ENCODE measurements at regions not wholly inside any gene's neighbourhood (a gene's known extent, or its start where the extent isn't known, plus 50 kb on each side); places are given as distances from the start of the nearest gene placed in this dataset.

- DNase-seq (ENCODE audit: low spot score) = no peak
Observed at GRCh38 chr2:104758199-104758620, 95.7 kb upstream of the POU3F3 start.

GRCh38 chr2:104762031-104762430 lies 91.9 kb upstream of the POU3F3 start:
- no peak for DNase-seq (ENCODE audit: low spot score)

- no peak for DNase-seq (ENCODE audit: low spot score)
Observed at GRCh38 chr2:104766683-104767082, 87.2 kb upstream of the POU3F3 start.

GRCh38 chr2:104768694-104769093 lies 85.2 kb upstream of the POU3F3 start:
- DNase-seq (ENCODE audit: low spot score) = no peak

- DNase-seq (ENCODE audit: low spot score) = no peak
Observed at GRCh38 chr2:104769096-104769495, 84.8 kb upstream of the POU3F3 start.

GRCh38 chr2:104772996-104773395 lies 80.9 kb upstream of the POU3F3 start:
- DNase-seq (ENCODE audit: low spot score) = no peak

- DNase-seq (ENCODE audit: low spot score) = no peak
Observed at GRCh38 chr2:104774631-104775030, 79.3 kb upstream of the POU3F3 start.

GRCh38 chr2:104777721-104778120 lies 76.2 kb upstream of the POU3F3 start:
- no peak for DNase-seq (ENCODE audit: low spot score)

- no peak for DNase-seq (ENCODE audit: low spot score)
Observed at GRCh38 chr2:104781151-104781550, 72.8 kb upstream of the POU3F3 start.

GRCh38 chr2:104784264-104784663 lies 69.7 kb upstream of the POU3F3 start:
- DNase-seq (ENCODE audit: low spot score) = no peak

- no peak for DNase-seq (ENCODE audit: low spot score)
Observed at GRCh38 chr2:104786204-104786603, 67.7 kb upstream of the POU3F3 start.

- DNase-seq (ENCODE audit: low spot score) = no peak
Observed at GRCh38 chr2:104786821-104787220, 67.1 kb upstream of the POU3F3 start.

- no peak for DNase-seq (ENCODE audit: low spot score)
Observed at GRCh38 chr2:104787298-104788065, 66.4 kb upstream of the POU3F3 start.

- no peak for DNase-seq (ENCODE audit: low spot score)
Observed at GRCh38 chr2:104788742-104789455, 65.0 kb upstream of the POU3F3 start.

GRCh38 chr2:104790100-104790811 lies 63.7 kb upstream of the POU3F3 start:
- DNase-seq (ENCODE audit: low spot score) = no peak

- DNase-seq (ENCODE audit: low spot score) = no peak
Observed at GRCh38 chr2:104790901-104791495, 62.9 kb upstream of the POU3F3 start.

GRCh38 chr2:104793966-104794365 lies 59.9 kb upstream of the POU3F3 start:
- no peak for DNase-seq (ENCODE audit: low spot score)

- no peak for DNase-seq (ENCODE audit: low spot score)
Observed at GRCh38 chr2:104794441-104794840, 59.5 kb upstream of the POU3F3 start.
